Dendritic cell treated with granulocyte-macrophage colony-stimulating factor and Interleukin-4, amounts not matched to agents 40 ng/mL and 50 ng/mL, for 4 days (primary cell): ENCODE measurements at regions not wholly inside any gene's neighbourhood (a gene's known extent, or its start where the extent isn't known, plus 50 kb on each side); places are given as distances from the start of the nearest gene placed in this dataset.
"Not testable (repeated sequence)": the region's sequence is repeated elsewhere in the genome, so short reads cannot be mapped to it uniquely, and the experiment has no call there.

Experiments used
- H3K27ac Mint-ChIP-seq: one replicate; pipeline ENCODE4 v1.8.0; 2022; ENCODE audit warnings: mild to moderate bottlenecking, mixed read lengths
- H3K27me3 Mint-ChIP-seq: one replicate; pipeline ENCODE4 v1.8.0; 2022; ENCODE audit warnings: mild to moderate bottlenecking, mixed read lengths
- H3K36me3 Mint-ChIP-seq: one replicate; pipeline ENCODE4 v1.8.0; 2022; ENCODE audit warnings: low read depth, mixed read lengths
- H3K4me1 Mint-ChIP-seq: one replicate; pipeline ENCODE4 v1.8.0; 2022; ENCODE audit warnings: low read depth, mixed read lengths
- H3K4me3 Mint-ChIP-seq: one replicate; pipeline ENCODE4 v1.8.0; 2022; ENCODE audit warnings: mild to moderate bottlenecking, moderate library complexity, mixed read lengths
- H3K9me3 Mint-ChIP-seq: one replicate; pipeline ENCODE4 v1.8.0; 2022; ENCODE audit warnings: mixed read lengths
- intact Hi-C: fragments of 100-400 bp; cut with micrococcal nuclease; formaldehyde crosslinking; loops from one replicate; pipeline ENCODE4 v1.15.0; 2022

GRCh38 chr6:8170245-8170644 lies 67.9 kb upstream of the EEF1E1 start:
- Mint-ChIP-seq H3K4me3 (no peak overlapping the region), H3K9me3 (no peaks in the 10 kb centered on the region), H3K36me3 (no peaks in the 10 kb centered on the region), H3K27me3 (no peaks in the 10 kb centered on the region), H3K4me1 (no peaks in the 10 kb centered on the region), H3K27ac (no peak overlapping the region)
- intact Hi-C loops: no loop called here

GRCh38 chr6:8166156-8166555 lies 63.8 kb upstream of the EEF1E1 start:
- H3K4me1 Mint-ChIP-seq: no peaks in the 10 kb centered on the region
- no peak overlapping the region for H3K27ac Mint-ChIP-seq
- no peaks in the 10 kb centered on the region for H3K36me3 Mint-ChIP-seq
- intact Hi-C loops: no loop called here
- H3K4me3 Mint-ChIP-seq: no peak overlapping the region
- H3K27me3 Mint-ChIP-seq: no peaks in the 10 kb centered on the region
- peaks cover 6% of the 10 kb centered on the region for H3K9me3 Mint-ChIP-seq

GRCh38 chr6:8165008-8165407 lies 62.7 kb upstream of the EEF1E1 start:
- H3K27me3 Mint-ChIP-seq, H3K9me3 Mint-ChIP-seq, H3K4me3 Mint-ChIP-seq, intact Hi-C loops, H3K36me3 Mint-ChIP-seq, H3K27ac Mint-ChIP-seq, H3K4me1 Mint-ChIP-seq: not testable (repeated sequence)

- H3K4me3 Mint-ChIP-seq, H3K4me1 Mint-ChIP-seq, H3K27me3 Mint-ChIP-seq, H3K27ac Mint-ChIP-seq, H3K9me3 Mint-ChIP-seq, H3K36me3 Mint-ChIP-seq, intact Hi-C loops: not testable (repeated sequence)
These were observed 61.9 kb upstream of the EEF1E1 start for GRCh38 chr6:8164281-8164680.

- Mint-ChIP-seq H3K4me1 (peaks cover 5% of the 10 kb centered on the region), H3K36me3 (no peaks in the 10 kb centered on the region), H3K27ac (no peak overlapping the region), H3K4me3 (no peak overlapping the region), H3K27me3 (peaks cover 3% of the 10 kb centered on the region), H3K9me3 (peaks cover 6% of the 10 kb centered on the region)
- intact Hi-C loops: no loop called here
These were observed 57.6 kb upstream of the EEF1E1 start for GRCh38 chr6:8159966-8160365.

- H3K27me3 Mint-ChIP-seq: peaks cover 3% of the 10 kb centered on the region
- no peak overlapping the region for H3K4me3 Mint-ChIP-seq
- peaks cover 6% of the 10 kb centered on the region for H3K9me3 Mint-ChIP-seq
- H3K27ac Mint-ChIP-seq: no peak overlapping the region
- intact Hi-C loops: no loop called here
- no peaks in the 10 kb centered on the region for H3K36me3 Mint-ChIP-seq
- H3K4me1 Mint-ChIP-seq: peaks cover 5% of the 10 kb centered on the region
These were observed 55.5 kb upstream of the EEF1E1 start for GRCh38 chr6:8157839-8158238.

GRCh38 chr6:8155259-8156012 lies 53.1 kb upstream of the EEF1E1 start:
- Mint-ChIP-seq H3K9me3 (no peaks in the 10 kb centered on the region), H3K4me3 (no peak overlapping the region), H3K36me3 (no peaks in the 10 kb centered on the region), H3K27ac (no peak overlapping the region), H3K27me3 (peaks cover 3% of the 10 kb centered on the region), H3K4me1 (peaks cover 5% of the 10 kb centered on the region)
- intact Hi-C loops: no loop called here
